ENCODE measurements at regions not wholly inside any gene's neighbourhood (a gene's known extent, or its start where the extent isn't known, plus 50 kb on each side); places are given as distances from the start of the nearest gene placed in this dataset.

DNA sequence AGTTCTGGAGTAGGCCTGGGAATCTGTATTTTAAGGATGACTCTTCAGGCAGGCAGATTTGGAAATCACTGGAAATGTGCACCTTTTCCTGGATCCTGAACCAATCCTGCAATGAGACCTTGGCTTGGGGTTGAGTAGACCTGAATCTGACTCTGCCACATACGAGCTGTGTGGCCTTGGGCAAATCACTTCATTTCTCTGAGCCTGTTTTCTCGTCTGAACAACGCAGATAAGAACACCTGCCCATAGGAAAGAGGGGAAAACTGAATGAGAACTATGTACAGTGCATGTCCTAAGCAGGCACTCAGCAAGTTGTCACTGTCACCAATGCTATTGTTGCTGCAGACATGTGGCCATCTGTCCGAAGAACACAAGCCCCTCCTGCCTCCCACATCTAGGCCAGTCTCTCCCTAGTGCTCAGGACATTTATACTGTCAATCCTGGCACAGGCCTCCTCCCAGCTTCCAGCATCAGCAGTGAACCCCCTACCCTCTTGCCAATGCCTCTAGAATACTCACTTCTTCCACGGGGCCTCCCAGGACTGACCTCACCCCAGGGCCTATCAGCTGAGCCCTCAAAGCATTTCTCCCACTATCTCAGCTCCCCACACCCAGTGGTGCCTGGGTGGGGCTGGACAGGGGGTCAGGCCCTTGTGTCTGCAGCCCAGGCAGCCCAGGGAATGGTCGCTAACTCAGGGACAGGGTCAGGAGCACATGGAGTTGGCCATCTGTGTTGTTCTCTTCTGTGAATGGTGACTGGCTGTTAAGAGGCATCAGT lies 88.8 kb upstream of the ZBTB40 start:
- TF ChIP-seq, protein P1, sequence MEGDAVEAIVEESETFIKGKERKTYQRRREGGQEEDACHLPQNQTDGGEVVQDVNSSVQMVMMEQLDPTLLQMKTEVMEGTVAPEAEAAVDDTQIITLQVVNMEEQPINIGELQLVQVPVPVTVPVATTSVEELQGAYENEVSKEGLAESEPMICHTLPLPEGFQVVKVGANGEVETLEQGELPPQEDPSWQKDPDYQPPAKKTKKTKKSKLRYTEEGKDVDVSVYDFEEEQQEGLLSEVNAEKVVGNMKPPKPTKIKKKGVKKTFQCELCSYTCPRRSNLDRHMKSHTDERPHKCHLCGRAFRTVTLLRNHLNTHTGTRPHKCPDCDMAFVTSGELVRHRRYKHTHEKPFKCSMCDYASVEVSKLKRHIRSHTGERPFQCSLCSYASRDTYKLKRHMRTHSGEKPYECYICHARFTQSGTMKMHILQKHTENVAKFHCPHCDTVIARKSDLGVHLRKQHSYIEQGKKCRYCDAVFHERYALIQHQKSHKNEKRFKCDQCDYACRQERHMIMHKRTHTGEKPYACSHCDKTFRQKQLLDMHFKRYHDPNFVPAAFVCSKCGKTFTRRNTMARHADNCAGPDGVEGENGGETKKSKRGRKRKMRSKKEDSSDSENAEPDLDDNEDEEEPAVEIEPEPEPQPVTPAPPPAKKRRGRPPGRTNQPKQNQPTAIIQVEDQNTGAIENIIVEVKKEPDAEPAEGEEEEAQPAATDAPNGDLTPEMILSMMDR (conservative IDR thresholded peaks at IDR 0.05 in 1 of 2, IDR thresholded peaks at IDR 0.05 in 1 of 2; ENCODE audit: extremely low read depth in 1 of 2, insufficient read depth in 1 of 2, low read depth in 1 of 2, low read length in 2 of 2), result no peak
- no peak for TF ChIP-seq EZH2 (IDR thresholded peaks at IDR 0.05; ENCODE audit: borderline replicate concordance, low read length)
